Erythroblast (primary cell): ENCODE measurements at regions not wholly inside any gene's neighbourhood (a gene's known extent, or its start where the extent isn't known, plus 50 kb on each side); places are given as distances from the start of the nearest gene placed in this dataset.

Experiments used
- GATA1 ChIP-seq: IDR thresholded peaks from 2 replicates; pipeline ENCODE4 v1.6.1; 2011; ENCODE audit warnings: low read depth, mild to moderate bottlenecking, control low read depth, low read length, moderate library complexity
- POLR2A ChIP-seq: IDR thresholded peaks from 2 replicates; pipeline ENCODE4 v1.6.1; 2011; ENCODE audit warnings: mild to moderate bottlenecking, low read length

GRCh38 chr1:157326173-157326859 is 188.1 kb upstream of the ETV3 start:
- TF ChIP-seq POLR2A (no peak), GATA1 (no peak)
